SHP77 (cell line): ENCODE measurements at regions not wholly inside any gene's neighbourhood (a gene's known extent, or its start where the extent isn't known, plus 50 kb on each side); places are given as distances from the start of the nearest gene placed in this dataset.

Source experiments
- DNase-seq, 2 experiments: peaks; one replicate each; lab custom pipeline; 2025; lab: John Stamatoyannopoulos, UW

DNA sequence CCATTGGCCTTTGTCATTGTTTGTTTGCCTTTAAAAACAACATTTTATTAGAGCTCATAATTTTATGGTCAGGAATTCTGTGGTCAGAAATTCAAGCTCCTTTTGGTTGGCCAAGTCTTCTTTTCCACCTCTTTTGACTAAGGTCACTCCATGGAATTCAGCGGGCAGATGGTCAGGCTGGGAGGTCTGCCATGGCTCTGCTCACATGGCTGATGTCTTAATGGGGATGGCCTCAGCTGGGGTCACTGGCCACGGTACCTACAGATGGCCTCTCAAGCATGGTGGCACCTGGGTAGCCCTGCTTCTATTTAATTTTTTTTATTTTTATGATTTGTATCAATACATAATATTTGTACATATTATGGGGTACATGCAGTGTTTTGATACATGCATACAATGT is 360.8 kb upstream of the MCTP2 start:
- no peak for DNase-seq

DNA sequence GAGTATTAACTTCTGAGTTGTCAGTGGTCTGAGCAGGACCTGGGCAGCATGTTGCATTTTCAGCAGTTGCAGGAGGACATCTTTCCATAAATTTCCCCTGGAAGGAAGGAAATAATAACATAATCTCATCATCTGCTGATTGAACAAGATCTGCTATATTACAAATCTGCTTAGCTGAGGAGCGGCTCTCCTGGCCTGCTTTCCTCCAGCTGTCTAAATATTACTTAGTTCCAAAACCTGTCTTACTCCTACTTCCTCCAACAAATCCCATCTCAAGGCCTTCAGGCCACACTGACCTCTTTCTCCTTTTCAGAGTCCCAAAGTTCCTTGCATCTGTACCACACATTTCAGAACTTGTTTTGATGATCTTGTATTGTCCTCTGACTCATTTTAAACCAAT is 364.4 kb upstream of the MCTP2 start:
- no peak for DNase-seq

DNA sequence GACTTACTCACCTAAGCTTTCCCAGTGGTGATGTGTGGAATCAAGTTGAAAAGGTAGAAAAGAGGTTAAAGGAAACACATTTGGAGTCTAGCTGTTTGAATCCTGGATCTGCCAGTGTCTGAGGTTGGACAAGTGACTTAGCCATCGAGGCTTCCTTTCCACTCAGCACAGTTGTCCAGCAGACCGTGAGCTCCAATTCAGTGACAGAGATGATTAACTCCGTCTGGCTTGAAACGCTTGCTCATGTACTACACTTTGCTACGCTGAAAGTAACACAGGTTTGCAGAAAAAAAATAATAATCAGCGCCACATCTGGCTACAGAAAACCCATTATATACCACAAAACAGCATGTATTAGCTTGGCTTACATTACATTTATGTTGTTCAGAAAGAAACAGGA is 364.9 kb upstream of the MCTP2 start:
- DNase-seq = no peak

DNA sequence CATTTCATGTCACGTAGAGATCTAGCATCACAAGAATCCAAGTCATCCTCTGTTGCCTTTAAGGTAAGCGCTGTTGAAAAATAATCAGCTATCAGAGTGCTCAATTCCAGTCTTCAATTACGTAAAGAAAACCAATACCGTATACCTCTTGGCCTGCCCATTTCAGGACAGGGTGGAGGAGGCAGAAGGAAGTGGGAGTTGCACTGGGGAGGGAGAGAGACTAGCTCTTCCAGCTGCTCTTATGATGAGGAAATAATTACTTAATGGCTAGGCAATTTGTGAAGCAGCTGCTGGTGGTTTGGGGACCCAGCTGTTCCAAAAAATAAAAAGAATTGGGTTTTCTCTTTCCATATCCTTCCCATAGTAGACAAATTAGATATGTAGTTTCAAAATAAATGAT is 365.8 kb upstream of the MCTP2 start:
- no peak for DNase-seq

DNA sequence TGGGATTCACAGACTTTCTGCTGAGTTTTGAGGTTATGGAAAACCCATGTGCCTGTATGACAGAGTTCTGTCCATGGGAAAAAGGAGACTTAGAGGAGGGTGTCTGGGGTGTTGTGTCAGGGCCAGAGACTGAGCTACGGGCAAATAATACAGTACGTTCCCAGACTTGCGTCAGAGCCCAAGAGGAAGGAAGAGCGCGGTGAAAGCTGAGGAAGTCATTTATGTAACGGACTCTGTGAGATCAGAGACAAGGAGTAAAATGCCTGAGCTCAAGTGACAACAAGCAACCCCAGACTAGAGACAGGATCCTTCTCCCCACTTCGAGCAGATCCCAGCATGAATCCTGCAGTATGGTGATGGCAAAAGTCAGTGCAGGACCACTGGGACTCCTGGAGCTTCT is 368.6 kb upstream of the MCTP2 start:
- no peak for DNase-seq

DNA sequence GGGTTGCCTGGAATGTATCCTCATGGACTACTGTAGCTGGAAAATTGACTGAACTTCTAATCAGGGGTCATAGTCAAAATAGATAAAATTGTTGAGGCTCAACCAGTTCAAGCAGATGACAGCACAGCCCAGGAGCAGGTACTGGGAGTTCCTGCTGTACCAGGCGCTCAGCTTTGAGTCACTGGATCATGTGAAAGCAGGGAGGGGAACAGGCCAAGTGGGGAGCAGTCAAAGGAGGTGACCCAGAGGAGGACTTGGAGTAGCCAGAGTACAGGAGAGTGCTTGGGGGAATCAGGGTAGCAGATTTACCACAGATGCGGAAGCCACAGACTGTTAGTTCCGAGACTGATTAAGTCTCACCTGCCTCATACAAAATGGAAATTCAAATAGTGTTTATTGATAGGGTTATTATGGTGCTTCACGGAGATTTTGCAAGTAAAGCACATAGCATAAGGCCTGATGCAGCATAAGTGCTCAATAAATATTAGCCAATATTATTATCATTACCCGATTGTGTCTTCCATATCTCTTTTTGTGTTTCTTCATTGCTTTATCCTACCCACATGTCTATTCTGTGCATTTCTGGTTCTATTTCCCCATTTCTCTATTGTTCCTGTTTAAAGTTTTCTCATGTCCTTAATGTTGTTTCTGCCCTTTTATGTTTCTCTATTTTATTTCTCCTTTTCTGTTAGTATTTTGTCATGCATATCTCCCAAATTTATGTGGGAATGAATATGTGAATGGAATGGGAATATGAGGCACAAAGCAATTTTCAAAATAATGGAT is 369.2 kb upstream of the MCTP2 start:
- no peak for DNase-seq

GRCh38 chr15:93861413-93861812 is 369.9 kb upstream of the MCTP2 start:
- peak in 1 of 2 experiments; percentile 3 for DNase-seq

DNA sequence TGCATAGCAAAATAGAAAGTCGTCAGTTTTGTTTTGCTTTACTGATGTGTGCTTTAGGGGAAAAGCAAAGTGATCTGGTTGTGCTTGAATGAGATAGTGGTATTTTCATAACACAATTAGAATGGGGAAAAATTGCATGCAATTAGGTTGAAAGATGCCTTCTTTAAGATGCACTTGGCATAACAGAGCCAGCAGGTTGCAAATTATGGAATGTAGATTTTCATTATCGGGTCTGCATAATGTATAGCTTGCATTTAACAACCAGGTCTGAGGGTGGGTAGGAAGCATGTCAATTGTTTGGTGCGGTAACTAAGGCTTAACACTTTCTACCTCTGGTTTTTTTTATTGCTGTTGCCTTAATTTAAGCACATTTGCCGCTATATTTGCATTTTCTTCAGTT is 370.7 kb upstream of the MCTP2 start:
- no peak for DNase-seq

DNA sequence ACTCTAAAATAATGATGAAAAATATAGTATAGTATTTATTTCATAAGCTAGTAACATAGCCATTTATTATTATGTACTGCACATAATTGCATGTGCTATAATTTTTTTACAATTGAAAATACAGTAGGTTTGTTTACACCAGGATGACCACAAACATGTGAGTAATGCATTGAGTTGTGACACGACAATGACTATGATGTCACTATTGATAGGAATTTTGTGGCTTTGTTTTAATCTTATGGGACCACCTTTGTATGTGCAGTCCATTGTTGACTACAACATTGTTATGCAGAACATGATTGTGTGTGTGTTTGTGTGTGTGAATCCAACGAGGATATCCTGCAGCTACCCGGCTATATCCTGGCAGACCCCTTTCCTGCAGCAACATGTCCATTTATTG is 372.2 kb upstream of the MCTP2 start:
- no peak for DNase-seq

DNA sequence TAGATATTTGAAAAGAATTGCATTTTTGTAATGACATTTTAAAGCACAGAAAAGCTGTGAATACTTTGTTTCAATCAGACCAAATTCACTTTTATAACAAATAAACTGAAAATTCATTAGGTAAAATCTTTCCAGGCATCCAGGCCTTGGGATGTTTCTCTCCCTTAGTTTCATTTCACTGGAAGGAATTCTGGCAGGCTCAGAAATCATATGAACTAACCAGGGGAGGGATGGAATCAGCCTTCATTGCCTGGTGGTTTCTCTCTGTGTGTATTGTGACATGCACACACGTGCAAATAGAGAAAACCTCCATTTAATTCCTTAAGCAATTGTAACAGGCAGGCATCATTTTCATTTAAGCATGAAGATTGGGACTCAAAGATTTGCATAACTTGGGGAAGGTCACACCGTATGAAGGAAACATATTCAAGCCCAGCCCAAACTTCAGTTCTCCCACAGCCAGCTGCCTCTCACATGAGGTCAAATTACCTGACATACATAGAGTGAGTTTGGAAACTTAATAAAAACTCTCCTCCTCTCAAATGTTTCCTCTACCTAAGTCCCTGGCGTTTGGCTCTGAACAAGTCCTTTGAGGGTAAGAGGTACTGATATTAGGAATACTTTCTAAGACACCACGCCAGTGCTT is 376.1 kb upstream of the MCTP2 start:
- DNase-seq = no peak

- no peak for DNase-seq
Measured at GRCh38 chr15:93854088-93854487, 377.3 kb upstream of the MCTP2 start.

- DNase-seq = no peak
Measured at GRCh38 chr15:93852761-93853160, 378.6 kb upstream of the MCTP2 start.

- no peak for DNase-seq
Measured at GRCh38 chr15:93848490-93848889, 382.9 kb upstream of the MCTP2 start.

DNA sequence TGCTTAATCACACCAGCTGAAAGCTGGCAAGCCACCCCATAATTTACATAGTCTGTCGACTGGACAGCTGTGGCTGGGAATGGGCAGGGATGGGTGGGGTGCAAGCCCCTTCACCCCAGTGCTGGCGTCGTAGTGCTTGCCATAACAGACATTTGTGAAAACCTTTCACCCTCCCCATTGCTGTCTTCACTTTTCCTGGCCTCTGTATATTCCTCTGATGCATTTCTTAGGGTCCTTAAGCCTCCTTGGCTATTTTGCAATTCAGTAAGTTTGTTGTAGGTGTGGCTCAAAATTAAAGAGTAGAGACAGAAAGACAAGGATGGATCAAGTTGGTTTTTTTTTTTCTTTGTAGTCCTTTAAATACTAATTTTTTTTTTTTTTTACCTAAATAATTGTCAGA is 383.3 kb upstream of the MCTP2 start:
- no peak for DNase-seq

DNA sequence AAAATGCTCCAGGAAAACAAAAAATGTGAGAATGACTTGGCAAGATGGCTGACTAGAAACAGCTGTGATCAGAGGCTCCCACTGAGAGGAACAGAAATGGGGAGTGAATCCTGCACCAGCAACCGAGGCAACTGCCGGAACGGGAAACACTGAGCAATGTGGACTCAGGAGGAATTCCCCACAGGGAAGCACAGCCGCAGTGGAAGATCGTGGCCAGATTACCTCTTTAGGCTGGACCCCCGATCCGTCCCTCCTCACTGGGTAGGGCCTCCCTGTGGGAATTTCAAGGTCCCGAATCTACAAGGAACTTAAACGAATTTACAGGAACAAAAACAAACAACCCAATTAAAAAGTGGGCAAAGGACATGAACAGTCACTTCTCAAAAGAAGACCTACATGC is 385.2 kb upstream of the MCTP2 start:
- no peak for DNase-seq

GRCh38 chr15:93837450-93837849 is 393.9 kb upstream of the MCTP2 start:
- no peak for DNase-seq

DNA sequence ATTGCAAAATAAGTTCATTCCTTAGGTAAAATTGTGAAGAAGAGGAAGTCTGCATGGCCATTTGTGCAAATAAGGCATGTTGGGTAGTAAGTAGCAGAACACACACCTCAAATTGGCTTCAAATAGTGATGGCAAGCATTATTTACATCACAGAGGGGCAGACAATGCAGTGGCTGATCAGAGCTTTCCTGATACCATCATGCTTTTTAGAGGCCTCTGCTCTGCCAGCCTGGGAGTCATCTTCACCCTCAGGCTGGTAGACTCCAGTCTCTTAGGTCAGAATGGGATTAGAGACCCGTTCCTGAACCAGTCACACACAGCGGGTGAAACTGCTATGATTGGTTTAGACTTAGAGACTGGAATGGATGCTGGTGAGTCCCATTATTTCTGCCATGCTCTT is 396.0 kb upstream of the MCTP2 start:
- no peak for DNase-seq

GRCh38 chr15:93831641-93832040 is 399.7 kb upstream of the MCTP2 start:
- DNase-seq = no peak

- no peak for DNase-seq
Measured at GRCh38 chr15:93830221-93831080, 400.9 kb upstream of the MCTP2 start.

DNA sequence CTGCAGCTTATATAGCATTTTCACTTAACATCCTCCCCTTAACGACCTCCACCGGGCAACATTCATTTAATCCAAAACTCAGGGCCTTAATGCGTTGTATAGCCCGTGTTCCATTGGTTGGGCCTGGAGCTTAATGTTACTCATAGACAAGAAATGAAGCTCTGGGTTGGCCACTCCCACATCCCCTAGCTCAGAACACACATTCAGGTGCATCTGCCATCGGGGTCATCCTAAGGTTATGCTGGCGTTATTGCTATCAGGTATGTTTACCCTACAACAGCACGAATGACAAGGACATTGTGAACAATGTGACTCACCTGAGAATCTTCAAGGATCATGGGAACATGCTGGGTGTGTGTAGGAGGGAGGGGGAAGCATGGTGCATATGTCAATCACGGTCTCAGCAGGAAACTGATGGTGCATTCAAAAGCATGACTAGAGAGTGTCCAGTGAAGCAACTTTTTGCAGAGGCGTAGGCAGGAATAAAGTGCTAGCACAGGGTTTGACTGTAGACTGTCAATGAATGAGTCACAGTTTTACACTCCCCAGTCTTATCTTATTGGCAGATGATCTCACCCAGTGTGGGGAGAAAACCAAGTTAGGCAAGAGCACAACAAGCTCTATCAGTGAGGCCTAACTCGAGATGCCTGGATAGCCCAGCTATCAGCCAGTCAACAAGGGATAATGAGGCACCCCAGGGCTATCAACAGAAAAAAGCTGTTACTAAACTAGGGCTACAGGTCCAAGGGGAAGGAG is 402.1 kb upstream of the MCTP2 start:
- no peak for DNase-seq

DNA sequence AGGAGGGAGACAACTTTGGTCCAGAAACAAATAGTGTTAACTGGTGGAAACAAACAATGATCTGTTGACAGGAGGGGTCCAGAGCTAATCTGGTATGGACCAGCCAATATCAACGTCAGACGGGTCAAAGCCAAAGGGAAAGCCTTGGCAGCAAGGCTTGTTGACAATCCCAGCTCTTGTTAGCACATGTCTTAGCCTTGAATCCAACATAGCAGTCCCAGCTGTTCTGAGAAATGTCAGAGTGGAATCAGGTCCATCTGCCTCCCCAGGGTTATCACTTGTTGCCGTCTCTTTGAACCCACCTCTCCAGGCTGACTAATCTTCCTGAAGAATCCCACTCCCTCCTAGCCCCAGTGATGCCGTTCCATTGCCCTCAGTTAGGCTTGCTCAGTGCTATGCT is 404.6 kb upstream of the MCTP2 start:
- no peak for DNase-seq

DNA sequence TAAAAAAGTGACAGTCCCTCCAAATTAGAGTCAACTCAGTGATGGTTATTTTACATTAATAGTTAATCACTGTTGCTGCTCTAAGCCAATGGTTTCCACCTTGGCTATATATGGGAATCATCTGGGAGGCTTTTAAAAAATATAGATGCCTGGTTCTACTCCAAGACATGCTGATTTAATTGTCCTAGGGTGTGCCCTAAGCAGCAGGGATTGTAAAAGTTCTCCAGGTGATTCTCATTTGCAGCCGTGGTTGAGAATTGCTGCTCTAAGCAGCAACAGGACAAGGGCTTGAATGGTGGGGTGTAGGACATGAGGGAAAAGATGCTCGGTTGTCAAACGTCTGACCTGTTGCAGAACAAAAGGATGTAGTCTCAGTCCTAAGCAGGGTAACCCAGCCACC is 405.1 kb upstream of the MCTP2 start:
- no peak for DNase-seq
